Bronchial epithelial cell (primary cell): ENCODE measurements at regions not wholly inside any gene's neighbourhood (a gene's known extent, or its start where the extent isn't known, plus 50 kb on each side); places are given as distances from the start of the nearest gene placed in this dataset.
A peak's percentile ranks its signal among the peaks of the same experiment; 100 is the strongest.

ENCODE experiments used
- DNase-seq: peaks from one replicate; pipeline ENCODE4 v3.0.0-alpha.2; 2010; ENCODE audit warnings: low read depth
- FAIRE-seq: peaks from 2 replicates; lab custom pipeline; 2011; peaks lifted over from hg19 to GRCh38; lab: Jason Lieb, UNC
- H3K27me3 ChIP-seq: 2 replicates; pipeline ENCODE4 v1.5.1; 2011; ENCODE audit warnings: low read length; ENCODE audit not compliant: control insufficient read depth, insufficient read depth
- H3K36me3 ChIP-seq: 2 replicates; pipeline ENCODE4 v1.5.1; 2011; ENCODE audit warnings: low read length; ENCODE audit not compliant: control insufficient read depth, insufficient read depth
- H3K4me3 ChIP-seq: 2 replicates; pipeline ENCODE4 v1.5.1; 2011; ENCODE audit warnings: mild to moderate bottlenecking, low read depth, low read length, control low read depth
- CTCF ChIP-seq: IDR thresholded peaks from 2 replicates; pipeline ENCODE4 v1.5.1; 2011; ENCODE audit warnings: mild to moderate bottlenecking, moderate library complexity, low read length, control low read depth, inconsistent platforms; ENCODE audit not compliant: insufficient read depth, severe bottlenecking

GRCh38 chr12:77179515-77179914 is 114.1 kb upstream of the E2F7 start:
- H3K36me3 ChIP-seq, result no peaks in the 10 kb centered on the region
- TF ChIP-seq CTCF, result no peak
- H3K4me3 ChIP-seq, result no peak overlapping the region
- no peaks in the 10 kb centered on the region for H3K27me3 ChIP-seq
- DNase-seq (no peak), FAIRE-seq (no peak)

GRCh38 chr12:77167801-77168200 is 102.4 kb upstream of the E2F7 start:
- no peak for FAIRE-seq
- H3K27me3 ChIP-seq, result no peaks in the 10 kb centered on the region
- H3K36me3 ChIP-seq, result no peaks in the 10 kb centered on the region
- no peak overlapping the region for H3K4me3 ChIP-seq
- peak; percentile 36 for DNase-seq
- no peak for TF ChIP-seq CTCF

GRCh38 chr12:77166696-77167095 is 101.3 kb upstream of the E2F7 start:
- no peak for FAIRE-seq
- H3K36me3 ChIP-seq, result no peaks in the 10 kb centered on the region
- no peak for DNase-seq
- H3K4me3 ChIP-seq, result no peak overlapping the region
- no peak for TF ChIP-seq CTCF
- H3K27me3 ChIP-seq, result no peaks in the 10 kb centered on the region

GRCh38 chr12:77163074-77164038 is 98.0 kb upstream of the E2F7 start:
- TF ChIP-seq CTCF, result no peak
- no peaks in the 10 kb centered on the region for H3K36me3 ChIP-seq
- no peak for FAIRE-seq
- no peak overlapping the region for H3K4me3 ChIP-seq
- H3K27me3 ChIP-seq, result no peaks in the 10 kb centered on the region
- DNase-seq, result peak; percentile 6

- Histone ChIP-seq H3K4me3 (no peak overlapping the region), H3K36me3 (no peaks in the 10 kb centered on the region), H3K27me3 (no peaks in the 10 kb centered on the region)
- FAIRE-seq (no peak), DNase-seq (no peak)
- no peak for TF ChIP-seq CTCF
These were observed 96.6 kb upstream of the E2F7 start for GRCh38 chr12:77161944-77162343.
